ENCODE measurements at regions not wholly inside any gene's neighbourhood (a gene's known extent, or its start where the extent isn't known, plus 50 kb on each side); places are given as distances from the start of the nearest gene placed in this dataset.

- TF ChIP-seq EZH2phosphoT487 (conservative IDR thresholded peaks at IDR 0.05; ENCODE audit: low read length) = no peak
- no peak for TF ChIP-seq CTCF (IDR thresholded peaks at IDR 0.05; ENCODE audit: insufficient read depth, low read length, poor library complexity, severe bottlenecking)
Measured at GRCh38 chr14:89473989-89474388, 57.0 kb upstream of the FOXN3 start.

Measured in SU-DHL-6 (cell line).